NB4 (cell line): ENCODE measurements at regions not wholly inside any gene's neighbourhood (a gene's known extent, or its start where the extent isn't known, plus 50 kb on each side); places are given as distances from the start of the nearest gene placed in this dataset.

Source experiments
- CTCF ChIP-seq: IDR thresholded peaks from one replicate; pipeline ENCODE4 v1.5.1; 2012; ENCODE audit warnings: low read depth, low read length
- TF ChIP-seq, protein P1 (sequence below): IDR thresholded peaks from 2 replicates; pipeline ENCODE4 v1.6.1; 2011; ENCODE audit warnings: low read depth, low read length

DNA sequence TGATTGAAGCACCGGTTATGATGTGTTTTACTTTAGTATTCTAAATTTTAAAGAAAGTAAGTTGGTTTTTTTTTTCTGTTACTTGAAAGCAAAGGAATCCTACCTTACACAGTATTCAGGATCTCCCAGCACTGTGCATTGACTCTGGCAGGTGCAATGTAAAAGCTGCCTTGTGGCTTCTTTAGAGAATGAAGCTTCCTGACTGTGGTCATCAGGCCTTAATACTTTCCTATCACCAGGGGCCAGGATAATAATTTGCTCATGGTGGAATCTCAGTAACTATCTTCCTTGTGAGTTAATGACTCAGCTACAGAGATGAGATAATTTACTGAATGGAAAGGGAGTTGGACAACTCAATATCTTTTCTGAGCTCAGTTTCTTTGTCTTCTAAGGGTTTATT is 435.5 kb upstream of the ZNF608 start:
- no peak for TF ChIP-seq CTCF
- TF ChIP-seq, protein P1, sequence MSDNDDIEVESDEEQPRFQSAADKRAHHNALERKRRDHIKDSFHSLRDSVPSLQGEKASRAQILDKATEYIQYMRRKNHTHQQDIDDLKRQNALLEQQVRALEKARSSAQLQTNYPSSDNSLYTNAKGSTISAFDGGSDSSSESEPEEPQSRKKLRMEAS: no peak
